ENCODE measurements at regions not wholly inside any gene's neighbourhood (a gene's known extent, or its start where the extent isn't known, plus 50 kb on each side); places are given as distances from the start of the nearest gene placed in this dataset.

GRCh38 chr1:39122056-39122455 lies 82.4 kb upstream of the MACF1 start:
- no peak for TF ChIP-seq CTCF (IDR thresholded peaks at IDR 0.05)
- no peak for TF ChIP-seq EZH2phosphoT487 (IDR thresholded peaks at IDR 0.05)
- TF ChIP-seq EZH2 (IDR thresholded peaks at IDR 0.05), result no peak
